Testis (tissue), 2 donors: ENCODE measurements at regions not wholly inside any gene's neighbourhood (a gene's known extent, or its start where the extent isn't known, plus 50 kb on each side); places are given as distances from the start of the nearest gene placed in this dataset.

Experiments
- CTCF ChIP-seq, 3 experiments: fragments of 450-650 bp in 2 of 3; fragments of 200-600 bp in 1 of 3; sonication (generic) in 1 of 3; IDR thresholded peaks; one replicate each; pipeline ENCODE4 v1.5.1; 2016 to 2019; ENCODE audit warnings: antibody characterized with exemption in 3 of 3, mild to moderate bottlenecking in 2 of 3, moderate library complexity in 1 of 3
- POLR2A ChIP-seq: fragments of 450-650 bp; IDR thresholded peaks from one replicate; pipeline ENCODE4 v1.6.1; 2017; ENCODE audit warnings: antibody characterized with exemption, mild to moderate bottlenecking, moderate library complexity

- TF ChIP-seq CTCF (IDR thresholded peaks at IDR 0.05): no peak
- no peak for TF ChIP-seq POLR2A
These were observed 179.7 kb downstream of the IGLL1 start for GRCh38 chr22:23400286-23400981.
